ENCODE measurements at regions not wholly inside any gene's neighbourhood (a gene's known extent, or its start where the extent isn't known, plus 50 kb on each side); places are given as distances from the start of the nearest gene placed in this dataset.
"Not testable (repeated sequence)": the region's sequence is repeated elsewhere in the genome, so short reads cannot be mapped to it uniquely, and the experiment has no call there.

- DNase-seq, result no peak
Observed at GRCh38 chr15:62846805-62847495, 195.6 kb upstream of the TPM1 start.

- no peak for DNase-seq
Observed at GRCh38 chr15:62847900-62848489, 194.6 kb upstream of the TPM1 start.

GRCh38 chr15:62848632-62849050 lies 193.9 kb upstream of the TPM1 start:
- DNase-seq, result no peak

- DNase-seq, result peak; percentile 3
Observed at GRCh38 chr15:62849316-62850106, 193.0 kb upstream of the TPM1 start.

GRCh38 chr15:62850318-62850717 lies 192.2 kb upstream of the TPM1 start:
- no peak for DNase-seq

GRCh38 chr15:62850791-62851291 lies 191.7 kb upstream of the TPM1 start:
- DNase-seq, result no peak

- DNase-seq, result no peak
Observed at GRCh38 chr15:62853114-62853840, 189.3 kb upstream of the TPM1 start.

- no peak for DNase-seq
Observed at GRCh38 chr15:62853841-62854225, 188.7 kb upstream of the TPM1 start.

- no peak for DNase-seq
Observed at GRCh38 chr15:62854420-62855084, 188.0 kb upstream of the TPM1 start.

GRCh38 chr15:62855085-62855476 lies 187.5 kb upstream of the TPM1 start:
- DNase-seq, result no peak

- DNase-seq, result no peak
Observed at GRCh38 chr15:62856466-62857246, 185.9 kb upstream of the TPM1 start.

- no peak for DNase-seq
Observed at GRCh38 chr15:62857411-62857853, 185.1 kb upstream of the TPM1 start.

- DNase-seq, result no peak
Observed at GRCh38 chr15:62858343-62858742, 184.2 kb upstream of the TPM1 start.

- DNase-seq, result no peak
Observed at GRCh38 chr15:62862717-62863116, 179.8 kb upstream of the TPM1 start.

- DNase-seq, result no peak
Observed at GRCh38 chr15:62866366-62866765, 176.2 kb upstream of the TPM1 start.

GRCh38 chr15:62867844-62868243 lies 174.7 kb upstream of the TPM1 start:
- DNase-seq, result no peak

GRCh38 chr15:62868507-62868906 lies 174.0 kb upstream of the TPM1 start:
- no peak for DNase-seq

- no peak for DNase-seq
Observed at GRCh38 chr15:62869116-62869515, 173.4 kb upstream of the TPM1 start.

GRCh38 chr15:62870216-62870615 lies 172.3 kb upstream of the TPM1 start:
- DNase-seq, result no peak

GRCh38 chr15:62870701-62871100 lies 171.8 kb upstream of the TPM1 start:
- not testable (repeated sequence) for DNase-seq

- no peak for DNase-seq
Observed at GRCh38 chr15:62873203-62873602, 169.3 kb upstream of the TPM1 start.

GRCh38 chr15:62874064-62874463 lies 168.5 kb upstream of the TPM1 start:
- DNase-seq, result no peak
